Chondrocyte (in vitro differentiated cells): ENCODE measurements at regions not wholly inside any gene's neighbourhood (a gene's known extent, or its start where the extent isn't known, plus 50 kb on each side); places are given as distances from the start of the nearest gene placed in this dataset.

Experiments used
- DNase-seq: peaks from one replicate; pipeline ENCODE4 v3.0.0; 2021; ENCODE audit warnings: mixed read lengths, low spot score
- H3K27ac Mint-ChIP-seq: one replicate; pipeline ENCODE4 v1.8.0; 2021; ENCODE audit warnings: mild to moderate bottlenecking, moderate library complexity, mixed read lengths; ENCODE audit not compliant: unreplicated experiment
- H3K27me3 Mint-ChIP-seq: 2 replicates; pipeline ENCODE4 v1.8.0; 2021; ENCODE audit warnings: low read depth, mixed read lengths
- H3K36me3 Mint-ChIP-seq: 2 replicates; pipeline ENCODE4 v1.8.0; 2021; ENCODE audit warnings: low read depth, mixed read lengths
- H3K4me1 Mint-ChIP-seq: 2 replicates; pipeline ENCODE4 v1.8.0; 2021; ENCODE audit warnings: low read depth, mild to moderate bottlenecking, mixed read lengths
- H3K4me3 Mint-ChIP-seq: one replicate; pipeline ENCODE4 v1.8.0; 2021; ENCODE audit warnings: mild to moderate bottlenecking, moderate library complexity, mixed read lengths; ENCODE audit not compliant: unreplicated experiment
- H3K9me3 Mint-ChIP-seq: 2 replicates; pipeline ENCODE4 v1.8.0; 2021; ENCODE audit warnings: low read depth, mixed read lengths
- CTCF ChIP-seq: fragments of 200-600 bp; sonication (generic); IDR thresholded peaks from 2 replicates; pipeline ENCODE4 v1.5.0; 2021; ENCODE audit warnings: antibody characterized with exemption, mild to moderate bottlenecking, moderate library complexity

GRCh38 chr6:148146717-148147462 is 195.7 kb upstream of the SASH1 start:
- Mint-ChIP-seq H3K27me3 (no peaks in the 10 kb centered on the region), H3K9me3 (no peaks in the 10 kb centered on the region), H3K36me3 (no peaks in the 10 kb centered on the region), H3K4me3 (no peak overlapping the region), H3K4me1 (peaks cover 10% of the 10 kb centered on the region), H3K27ac (no peak overlapping the region)
- no peak for TF ChIP-seq CTCF
- no peak for DNase-seq

GRCh38 chr6:148147463-148147830 is 195.2 kb upstream of the SASH1 start:
- no peak for TF ChIP-seq CTCF
- DNase-seq, result no peak
- H3K4me3 Mint-ChIP-seq, result no peak overlapping the region
- H3K36me3 Mint-ChIP-seq, result no peaks in the 10 kb centered on the region
- peaks cover 10% of the 10 kb centered on the region for H3K4me1 Mint-ChIP-seq
- H3K27me3 Mint-ChIP-seq, result no peaks in the 10 kb centered on the region
- no peaks in the 10 kb centered on the region for H3K9me3 Mint-ChIP-seq
- no peak overlapping the region for H3K27ac Mint-ChIP-seq

- no peak overlapping the region for H3K27ac Mint-ChIP-seq
- DNase-seq, result no peak
- no peak for TF ChIP-seq CTCF
- H3K9me3 Mint-ChIP-seq, result no peaks in the 10 kb centered on the region
- no peaks in the 10 kb centered on the region for H3K27me3 Mint-ChIP-seq
- H3K36me3 Mint-ChIP-seq, result no peaks in the 10 kb centered on the region
- H3K4me1 Mint-ChIP-seq, result no peaks in the 10 kb centered on the region
- H3K4me3 Mint-ChIP-seq, result no peak overlapping the region
Observed at GRCh38 chr6:148151896-148152643, 190.6 kb upstream of the SASH1 start.

GRCh38 chr6:148154668-148155067 is 188.0 kb upstream of the SASH1 start:
- Mint-ChIP-seq H3K36me3 (no peaks in the 10 kb centered on the region), H3K27me3 (no peaks in the 10 kb centered on the region), H3K4me1 (no peaks in the 10 kb centered on the region), H3K9me3 (no peaks in the 10 kb centered on the region), H3K27ac (no peak overlapping the region), H3K4me3 (no peak overlapping the region)
- no peak for TF ChIP-seq CTCF
- DNase-seq, result no peak

GRCh38 chr6:148155293-148155692 is 187.3 kb upstream of the SASH1 start:
- DNase-seq, result no peak
- Mint-ChIP-seq H3K9me3 (no peaks in the 10 kb centered on the region), H3K27me3 (no peaks in the 10 kb centered on the region), H3K4me3 (no peak overlapping the region), H3K27ac (no peak overlapping the region), H3K36me3 (no peaks in the 10 kb centered on the region), H3K4me1 (no peaks in the 10 kb centered on the region)
- no peak for TF ChIP-seq CTCF
